ENCODE measurements at regions not wholly inside any gene's neighbourhood (a gene's known extent, or its start where the extent isn't known, plus 50 kb on each side); places are given as distances from the start of the nearest gene placed in this dataset.

DNA sequence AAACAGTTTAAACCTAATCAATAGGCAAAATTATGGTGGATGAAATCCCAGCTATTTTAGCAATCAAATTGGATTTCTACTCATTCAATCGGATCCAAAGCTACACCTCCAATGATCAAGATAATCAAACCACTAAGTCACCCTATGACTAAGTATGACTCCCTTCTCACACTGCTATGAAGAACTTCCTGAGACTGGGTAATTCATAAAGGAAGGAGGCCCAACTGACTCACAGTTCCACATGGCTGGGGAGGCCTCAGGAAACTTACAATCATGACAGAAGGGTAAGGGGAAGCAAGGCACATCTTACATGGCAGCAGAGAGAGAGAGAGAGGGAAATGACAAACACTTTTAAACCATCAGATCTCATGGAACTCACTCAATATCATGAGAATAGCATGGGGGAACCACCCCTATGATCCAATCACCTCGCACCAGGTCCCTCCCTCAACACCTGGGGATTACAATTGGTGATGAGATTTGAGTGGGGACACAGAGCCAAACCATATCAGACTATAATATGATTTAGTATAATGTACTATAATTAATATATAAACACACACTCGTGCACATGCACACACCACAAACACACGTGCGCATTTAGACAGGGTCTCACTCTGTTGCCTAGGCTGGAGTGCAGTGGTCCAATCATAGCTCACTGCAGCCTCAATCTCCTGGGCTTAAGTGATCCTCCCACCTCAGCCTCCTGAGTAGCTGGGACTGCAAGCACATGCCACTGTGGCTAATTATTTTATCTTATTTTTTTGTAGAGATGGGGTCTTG lies 213.6 kb upstream of the FOXK1 start:
- no peak for TF ChIP-seq CTCF (IDR thresholded peaks at IDR 0.05)
- Histone ChIP-seq H3K9me3 (ENCODE audit: control insufficient read depth in 1 of 2, insufficient read depth in 1 of 2, low read length in 2 of 2) (no peaks in the 10 kb centered on the region), H3K4me3 (ENCODE audit: low read length) (no peak overlapping the region), H3K27ac (ENCODE audit: low read depth in 1 of 2, low read length in 2 of 2) (no peak overlapping the region), H3K27me3 (ENCODE audit: control insufficient read depth in 1 of 2, insufficient read depth in 2 of 2, low read length in 2 of 2) (no peaks in the 10 kb centered on the region), H3K36me3 (ENCODE audit: insufficient read depth, low read length) (no peaks in the 10 kb centered on the region), H3K4me1 (ENCODE audit: insufficient read depth, low read length) (no peaks in the 10 kb centered on the region)
- no peak overlapping the region for H3K4me3 Mint-ChIP-seq
- H3K36me3 Mint-ChIP-seq (ENCODE audit: low read depth): no peaks in the 10 kb centered on the region
- no peak for ATAC-seq (ENCODE audit: poor library complexity)
- intact Hi-C loops (cut with DNase I, micrococcal nuclease): no loop called here
- no peak overlapping the region for H3K27ac Mint-ChIP-seq
- H3K9me3 Mint-ChIP-seq: peaks cover 4% of the 10 kb centered on the region
- CTCF ChIA-PET: no interaction called here
- POLR2A ChIA-PET: no interaction called here
- peaks cover 34% of the 10 kb centered on the region for H3K27me3 Mint-ChIP-seq
- H3K4me1 Mint-ChIP-seq (ENCODE audit: low read depth): no peaks in the 10 kb centered on the region
- no peak for DNase-seq

- no peak for ATAC-seq (ENCODE audit: poor library complexity)
- no peak overlapping the region for H3K4me3 ChIP-seq (ENCODE audit: low read length)
- no peak overlapping the region for H3K4me3 Mint-ChIP-seq
- H3K9me3 Mint-ChIP-seq: no peaks in the 10 kb centered on the region
- no peaks in the 10 kb centered on the region for H3K4me1 Mint-ChIP-seq (ENCODE audit: low read depth)
- no peak overlapping the region for H3K27ac ChIP-seq (ENCODE audit: low read depth in 1 of 2, low read length in 2 of 2)
- intact Hi-C loops (cut with DNase I, micrococcal nuclease): no loop called here
- ChIA-PET POLR2A (no interaction called here), CTCF (no interaction called here)
- no peaks in the 10 kb centered on the region for H3K27me3 ChIP-seq (ENCODE audit: control insufficient read depth in 1 of 2, insufficient read depth in 2 of 2, low read length in 2 of 2)
- H3K36me3 ChIP-seq (ENCODE audit: insufficient read depth, low read length): no peaks in the 10 kb centered on the region
- no peaks in the 10 kb centered on the region for H3K4me1 ChIP-seq (ENCODE audit: insufficient read depth, low read length)
- H3K36me3 Mint-ChIP-seq (ENCODE audit: low read depth): no peaks in the 10 kb centered on the region
- TF ChIP-seq CTCF (IDR thresholded peaks at IDR 0.05): no peak
- DNase-seq: no peak
- H3K9me3 ChIP-seq (ENCODE audit: control insufficient read depth in 1 of 2, insufficient read depth in 1 of 2, low read length in 2 of 2): no peaks in the 10 kb centered on the region
- peaks cover 32% of the 10 kb centered on the region for H3K27me3 Mint-ChIP-seq
- no peak overlapping the region for H3K27ac Mint-ChIP-seq
Observed at GRCh38 chr7:4470246-4470645, 211.8 kb upstream of the FOXK1 start.

- H3K4me3 Mint-ChIP-seq: no peak overlapping the region
- DNase-seq (no peak), ATAC-seq (ENCODE audit: poor library complexity) (no peak)
- H3K27ac Mint-ChIP-seq: no peak overlapping the region
- H3K27me3 Mint-ChIP-seq: peaks cover 26% of the 10 kb centered on the region
- Histone ChIP-seq H3K27me3 (ENCODE audit: control insufficient read depth in 1 of 2, insufficient read depth in 2 of 2, low read length in 2 of 2) (no peaks in the 10 kb centered on the region), H3K36me3 (ENCODE audit: insufficient read depth, low read length) (no peaks in the 10 kb centered on the region), H3K4me1 (ENCODE audit: insufficient read depth, low read length) (no peaks in the 10 kb centered on the region), H3K27ac (ENCODE audit: low read depth in 1 of 2, low read length in 2 of 2) (no peak overlapping the region), H3K9me3 (ENCODE audit: control insufficient read depth in 1 of 2, insufficient read depth in 1 of 2, low read length in 2 of 2) (no peaks in the 10 kb centered on the region), H3K4me3 (ENCODE audit: low read length) (no peak overlapping the region)
- ChIA-PET POLR2A (no interaction called here), CTCF (no interaction called here)
- H3K9me3 Mint-ChIP-seq: no peaks in the 10 kb centered on the region
- intact Hi-C loops (cut with DNase I, micrococcal nuclease): no loop called here
- no peak for TF ChIP-seq CTCF (IDR thresholded peaks at IDR 0.05)
- H3K36me3 Mint-ChIP-seq (ENCODE audit: low read depth): no peaks in the 10 kb centered on the region
- H3K4me1 Mint-ChIP-seq (ENCODE audit: low read depth): no peaks in the 10 kb centered on the region
Observed at GRCh38 chr7:4472728-4473127, 209.4 kb upstream of the FOXK1 start.

Measured in CD4-positive, alpha-beta T cell (primary cell).